ENCODE measurements at regions not wholly inside any gene's neighbourhood (a gene's known extent, or its start where the extent isn't known, plus 50 kb on each side); places are given as distances from the start of the nearest gene placed in this dataset.
A peak's percentile ranks its signal among the peaks of the same experiment; 100 is the strongest.

- Histone ChIP-seq H3K27ac (no peak overlapping the region), H3K9me3 (no peaks in the 10 kb centered on the region), H3K4me1 (no peaks in the 10 kb centered on the region), H3K36me3 (no peaks in the 10 kb centered on the region), H3K4me3 (no peak overlapping the region), H3K27me3 (no peaks in the 10 kb centered on the region)
- DNase-seq (no peak), ATAC-seq (ENCODE audit: low FRiP score in 2 of 2) (no peak)
- 33 to 44% methylated on average over 2 of the region's 2 CpGs for WGBS, 2 donors
- TF ChIP-seq POLR2AphosphoS5 (IDR thresholded peaks at IDR 0.05), result no peak
- TF ChIP-seq, protein P1, sequence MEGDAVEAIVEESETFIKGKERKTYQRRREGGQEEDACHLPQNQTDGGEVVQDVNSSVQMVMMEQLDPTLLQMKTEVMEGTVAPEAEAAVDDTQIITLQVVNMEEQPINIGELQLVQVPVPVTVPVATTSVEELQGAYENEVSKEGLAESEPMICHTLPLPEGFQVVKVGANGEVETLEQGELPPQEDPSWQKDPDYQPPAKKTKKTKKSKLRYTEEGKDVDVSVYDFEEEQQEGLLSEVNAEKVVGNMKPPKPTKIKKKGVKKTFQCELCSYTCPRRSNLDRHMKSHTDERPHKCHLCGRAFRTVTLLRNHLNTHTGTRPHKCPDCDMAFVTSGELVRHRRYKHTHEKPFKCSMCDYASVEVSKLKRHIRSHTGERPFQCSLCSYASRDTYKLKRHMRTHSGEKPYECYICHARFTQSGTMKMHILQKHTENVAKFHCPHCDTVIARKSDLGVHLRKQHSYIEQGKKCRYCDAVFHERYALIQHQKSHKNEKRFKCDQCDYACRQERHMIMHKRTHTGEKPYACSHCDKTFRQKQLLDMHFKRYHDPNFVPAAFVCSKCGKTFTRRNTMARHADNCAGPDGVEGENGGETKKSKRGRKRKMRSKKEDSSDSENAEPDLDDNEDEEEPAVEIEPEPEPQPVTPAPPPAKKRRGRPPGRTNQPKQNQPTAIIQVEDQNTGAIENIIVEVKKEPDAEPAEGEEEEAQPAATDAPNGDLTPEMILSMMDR (IDR thresholded peaks at IDR 0.05), result no peak
Measured at GRCh38 chr21:15539376-15539775, 190.4 kb upstream of the USP25 start.

- no peak overlapping the region for H3K27ac ChIP-seq
- WGBS, 2 donors, result 54 to 77% methylated on average over 6 of the region's 6 CpGs
- H3K4me1 ChIP-seq, result no peaks in the 10 kb centered on the region
- H3K27me3 ChIP-seq, result no peaks in the 10 kb centered on the region
- TF ChIP-seq, protein P1 (IDR thresholded peaks at IDR 0.05), result no peak
- TF ChIP-seq POLR2AphosphoS5 (IDR thresholded peaks at IDR 0.05) (no peak), EP300 (IDR thresholded peaks at IDR 0.05) (no peak), POLR2A (IDR thresholded peaks at IDR 0.05) (no peak)
- H3K36me3 ChIP-seq, result no peaks in the 10 kb centered on the region
- no peak overlapping the region for H3K4me3 ChIP-seq
- DNase-seq, result peak in 1 of 2 donors; percentile 21
- ATAC-seq (ENCODE audit: low FRiP score in 2 of 2), result no peak
- no peaks in the 10 kb centered on the region for H3K9me3 ChIP-seq
Measured at GRCh38 chr21:15543473-15543872, 186.3 kb upstream of the USP25 start.

DNA sequence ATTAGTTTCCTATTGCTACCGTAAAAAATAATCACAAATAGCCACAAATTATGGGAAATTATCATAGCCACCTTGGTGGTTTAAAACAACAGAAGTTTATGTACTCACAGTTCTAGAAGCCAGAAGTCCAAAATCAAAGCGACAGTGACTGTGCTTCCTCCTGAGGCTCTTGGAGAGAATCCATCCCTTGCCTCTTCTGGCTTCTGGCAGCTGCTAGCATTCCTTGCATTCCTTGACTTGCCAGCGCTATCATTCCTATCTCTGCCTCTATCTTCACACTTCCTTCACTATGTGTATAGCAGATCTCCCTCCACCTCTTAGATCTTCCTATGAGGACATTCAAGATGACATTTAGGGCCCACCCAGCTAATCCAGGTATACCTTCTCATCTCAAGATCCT lies 180.1 kb upstream of the USP25 start:
- Histone ChIP-seq H3K4me3 (no peak overlapping the region), H3K36me3 (no peaks in the 10 kb centered on the region), H3K27ac (no peak overlapping the region), H3K9me3 (no peaks in the 10 kb centered on the region), H3K27me3 (no peaks in the 10 kb centered on the region), H3K4me1 (no peaks in the 10 kb centered on the region)
- WGBS, 2 donors, result 51 to 71% methylated on average over 3 of the region's 3 CpGs
- DNase-seq, result no peak
- no peak for ATAC-seq (ENCODE audit: low FRiP score in 2 of 2)
- TF ChIP-seq POLR2A (IDR thresholded peaks at IDR 0.05) (no peak), POLR2AphosphoS5 (IDR thresholded peaks at IDR 0.05) (no peak), EP300 (IDR thresholded peaks at IDR 0.05) (no peak)
- TF ChIP-seq, protein P1 (IDR thresholded peaks at IDR 0.05), result no peak

- WGBS, 2 donors, result 49 to 68% methylated on average over 3 of the region's 3 CpGs
- no peak for DNase-seq
Measured at GRCh38 chr21:15552914-15553494, 176.8 kb upstream of the USP25 start.

GRCh38 chr21:15557925-15558324 lies 171.9 kb upstream of the USP25 start:
- 90 to 95% methylated on average over 4 of the region's 4 CpGs for WGBS, 2 donors

More at GRCh38 chr21:15552914-15553494, 176.8 kb upstream of the USP25 start:
- no peak overlapping the region for H3K27ac ChIP-seq
- no peaks in the 10 kb centered on the region for H3K9me3 ChIP-seq
- no peaks in the 10 kb centered on the region for H3K4me1 ChIP-seq
- ATAC-seq (ENCODE audit: low FRiP score in 2 of 2), result peak in 1 of 2 donors; percentile 43
- no peaks in the 10 kb centered on the region for H3K27me3 ChIP-seq
- no peak overlapping the region for H3K4me3 ChIP-seq
- TF ChIP-seq, protein P1 (IDR thresholded peaks at IDR 0.05), result peak in 3 of 6 experiments; percentile 36 to 44 (median 37)
- TF ChIP-seq EP300 (IDR thresholded peaks at IDR 0.05), result no peak
- TF ChIP-seq POLR2AphosphoS5 (IDR thresholded peaks at IDR 0.05), result no peak
- H3K36me3 ChIP-seq, result no peaks in the 10 kb centered on the region

More at GRCh38 chr21:15557925-15558324, 171.9 kb upstream of the USP25 start:
- no peaks in the 10 kb centered on the region for H3K4me1 ChIP-seq
- no peaks in the 10 kb centered on the region for H3K27me3 ChIP-seq
- H3K4me3 ChIP-seq, result no peak overlapping the region
- H3K27ac ChIP-seq, result no peak overlapping the region
- no peaks in the 10 kb centered on the region for H3K9me3 ChIP-seq
- TF ChIP-seq POLR2A (IDR thresholded peaks at IDR 0.05), result no peak
- TF ChIP-seq EP300 (IDR thresholded peaks at IDR 0.05), result no peak
- no peak for TF ChIP-seq POLR2AphosphoS5 (IDR thresholded peaks at IDR 0.05)
- TF ChIP-seq, protein P1 (IDR thresholded peaks at IDR 0.05), result no peak
- no peak for DNase-seq
- H3K36me3 ChIP-seq, result no peaks in the 10 kb centered on the region
- no peak for ATAC-seq (ENCODE audit: low FRiP score in 2 of 2)
